Keratinocyte (primary cell): ENCODE measurements at regions not wholly inside any gene's neighbourhood (a gene's known extent, or its start where the extent isn't known, plus 50 kb on each side); places are given as distances from the start of the nearest gene placed in this dataset.

ENCODE experiments used
- DNase-seq: peaks from one replicate; pipeline ENCODE4 v3.0.0-alpha.2; 2011; ENCODE audit warnings: low read depth, missing footprints, low spot score
- FAIRE-seq: peaks from 2 replicates; lab custom pipeline; 2011; peaks lifted over from hg19 to GRCh38; lab: Jason Lieb, UNC
- H2AFZ ChIP-seq: 2 replicates; pipeline ENCODE4 v1.6.0; 2012; ENCODE audit warnings: low read length, control low read depth, inconsistent platforms; ENCODE audit not compliant: control insufficient read depth
- H3K27ac ChIP-seq: 2 replicates; pipeline ENCODE4 v1.5.1; 2011; ENCODE audit warnings: low read length; ENCODE audit not compliant: control insufficient read depth, insufficient read depth
- H3K27me3 ChIP-seq: 3 replicates; pipeline ENCODE4 v1.6.0; 2011; ENCODE audit warnings: low read length; ENCODE audit not compliant: control insufficient read depth, insufficient read depth; ENCODE audit errors: extremely low read depth
- H3K36me3 ChIP-seq, 2 experiments: 2 replicates in 1 of 2; 3 replicates in 1 of 2; pipeline ENCODE4 v1.5.1; 2011; ENCODE audit warnings: low read length in 2 of 2, mild to moderate bottlenecking in 1 of 2; ENCODE audit not compliant: control insufficient read depth in 2 of 2, insufficient read depth in 2 of 2; ENCODE audit errors: extremely low read depth in 1 of 2
- H3K4me1 ChIP-seq: 3 replicates; pipeline ENCODE4 v1.5.1; 2011; ENCODE audit warnings: low read length; ENCODE audit not compliant: control insufficient read depth, insufficient read depth; ENCODE audit errors: extremely low read depth
- H3K4me2 ChIP-seq: 3 replicates; pipeline ENCODE4 v1.6.0; 2011; ENCODE audit warnings: low read depth, low read length; ENCODE audit not compliant: control insufficient read depth, insufficient read depth; ENCODE audit errors: extremely low read depth
- H3K4me3 ChIP-seq, 3 experiments: fragments of 200-600 bp in 1 of 3; sonication (generic) in 1 of 3; 2 replicates in 2 of 3; 3 replicates in 1 of 3; pipeline ENCODE4 v1.5.1; 2011 to 2016; ENCODE audit warnings: low read length in 3 of 3, mild to moderate bottlenecking in 3 of 3, control low read depth in 2 of 3, inconsistent platforms in 1 of 3, low read depth in 1 of 3, mixed read lengths in 1 of 3, mixed run types in 1 of 3, moderate library complexity in 1 of 3; ENCODE audit not compliant: control insufficient read depth in 2 of 3, insufficient read depth in 2 of 3; ENCODE audit errors: extremely low read depth in 1 of 3
- H3K79me2 ChIP-seq: 2 replicates; pipeline ENCODE4 v1.6.0; 2012; ENCODE audit warnings: low read length; ENCODE audit not compliant: control insufficient read depth, insufficient read depth
- H3K9ac ChIP-seq: 3 replicates; pipeline ENCODE4 v1.6.0; 2011; ENCODE audit warnings: low read length; ENCODE audit not compliant: control insufficient read depth, insufficient read depth; ENCODE audit errors: extremely low read depth
- H3K9me1 ChIP-seq: 3 replicates; pipeline ENCODE4 v1.6.0; 2011; ENCODE audit warnings: low read length; ENCODE audit not compliant: control insufficient read depth, insufficient read depth; ENCODE audit errors: extremely low read depth
- H3K9me3 ChIP-seq: 2 replicates; pipeline ENCODE4 v1.5.1; 2012; ENCODE audit warnings: low read depth, low read length; ENCODE audit not compliant: control insufficient read depth
- H4K20me1 ChIP-seq: 3 replicates; pipeline ENCODE4 v1.6.0; 2011; ENCODE audit warnings: low read length; ENCODE audit not compliant: control insufficient read depth, insufficient read depth; ENCODE audit errors: extremely low read depth
- CTCF ChIP-seq, 3 experiments: IDR thresholded peaks in 1 of 3; conservative IDR thresholded peaks in 1 of 3; optimal IDR thresholded peaks in 1 of 3; 2 replicates in 2 of 3; 3 replicates in 1 of 3; pipeline versions ENCODE3 to v1.5.1; 2011; ENCODE audit warnings: low read length in 3 of 3, mild to moderate bottlenecking in 3 of 3, moderate library complexity in 2 of 3, control low read depth in 1 of 3, inconsistent platforms in 1 of 3; ENCODE audit not compliant: insufficient read depth in 2 of 3; ENCODE audit errors: extremely low read depth in 1 of 3
- EZH2 ChIP-seq: IDR thresholded peaks from one replicate; pipeline ENCODE4 v1.6.1; 2012; ENCODE audit warnings: inconsistent platforms, mild to moderate bottlenecking, low read length, moderate library complexity
- dilution Hi-C: fragments of 300-500 bp; cut with MboI; formaldehyde crosslinking; loops from one replicate; pipeline ENCODE4 v1.7.0; 2020; ENCODE audit warnings: low sequenced_read_pairs; ENCODE audit not compliant: extremely low pct_ligation_motif_present

GRCh38 chr22:48821727-48822126 lies 1005.9 kb downstream of the BRD1 start:
- no peak overlapping the region for H3K27ac ChIP-seq
- H3K27me3 ChIP-seq, result no peaks in the 10 kb centered on the region
- H2AFZ ChIP-seq, result no peak overlapping the region
- no peak overlapping the region for H3K4me3 ChIP-seq
- DNase-seq (no peak), FAIRE-seq (no peak)
- no peak overlapping the region for H3K9ac ChIP-seq
- TF ChIP-seq CTCF (optimal IDR thresholded peaks at IDR 0.05 in 1 of 3, IDR thresholded peaks at IDR 0.05 in 1 of 3, conservative IDR thresholded peaks at IDR 0.05 in 1 of 3; ENCODE audit: extremely low read depth in 1 of 3, insufficient read depth in 2 of 3, low read length in 3 of 3) (no peak), EZH2 (no peak)
- no peak overlapping the region for H3K4me2 ChIP-seq
- H3K9me3 ChIP-seq, result peaks cover 19% of the 10 kb centered on the region
- no peaks in the 10 kb centered on the region for H3K9me1 ChIP-seq
- no peaks in the 10 kb centered on the region for H4K20me1 ChIP-seq
- H3K36me3 ChIP-seq, result no peaks in the 10 kb centered on the region
- H3K79me2 ChIP-seq, result no peaks in the 10 kb centered on the region
- H3K4me1 ChIP-seq, result no peaks in the 10 kb centered on the region
- dilution Hi-C loops, result no loop called here

GRCh38 chr22:48821346-48821690 lies 1006.4 kb downstream of the BRD1 start:
- TF ChIP-seq EZH2 (no peak), CTCF (optimal IDR thresholded peaks at IDR 0.05 in 1 of 3, IDR thresholded peaks at IDR 0.05 in 1 of 3, conservative IDR thresholded peaks at IDR 0.05 in 1 of 3; ENCODE audit: extremely low read depth in 1 of 3, insufficient read depth in 2 of 3, low read length in 3 of 3) (no peak)
- no peak for FAIRE-seq

More at GRCh38 chr22:48821346-48821690, 1006.4 kb downstream of the BRD1 start:
- Histone ChIP-seq H3K4me3 (no peak overlapping the region), H3K4me1 (no peaks in the 10 kb centered on the region), H3K4me2 (no peak overlapping the region), H3K9me3 (peaks cover 15% of the 10 kb centered on the region), H3K27ac (no peak overlapping the region), H2AFZ (no peak overlapping the region), H4K20me1 (no peaks in the 10 kb centered on the region), H3K9ac (no peak overlapping the region), H3K9me1 (no peaks in the 10 kb centered on the region), H3K79me2 (no peaks in the 10 kb centered on the region), H3K27me3 (no peaks in the 10 kb centered on the region), H3K36me3 (no peaks in the 10 kb centered on the region)
- dilution Hi-C loops, result no loop called here
- DNase-seq, result no peak
